Inferior parietal cortex (tissue), 1 donor: ENCODE measurements at regions not wholly inside any gene's neighbourhood (a gene's known extent, or its start where the extent isn't known, plus 50 kb on each side); places are given as distances from the start of the nearest gene placed in this dataset.
"Not testable (repeated sequence)": the region's sequence is repeated elsewhere in the genome, so short reads cannot be mapped to it uniquely, and the experiment has no call there.

ENCODE experiments used
- DNase-seq: peaks from one replicate; pipeline ENCODE4 v3.0.0-alpha.2; 2016; ENCODE audit errors: extremely low spot score

DNA sequence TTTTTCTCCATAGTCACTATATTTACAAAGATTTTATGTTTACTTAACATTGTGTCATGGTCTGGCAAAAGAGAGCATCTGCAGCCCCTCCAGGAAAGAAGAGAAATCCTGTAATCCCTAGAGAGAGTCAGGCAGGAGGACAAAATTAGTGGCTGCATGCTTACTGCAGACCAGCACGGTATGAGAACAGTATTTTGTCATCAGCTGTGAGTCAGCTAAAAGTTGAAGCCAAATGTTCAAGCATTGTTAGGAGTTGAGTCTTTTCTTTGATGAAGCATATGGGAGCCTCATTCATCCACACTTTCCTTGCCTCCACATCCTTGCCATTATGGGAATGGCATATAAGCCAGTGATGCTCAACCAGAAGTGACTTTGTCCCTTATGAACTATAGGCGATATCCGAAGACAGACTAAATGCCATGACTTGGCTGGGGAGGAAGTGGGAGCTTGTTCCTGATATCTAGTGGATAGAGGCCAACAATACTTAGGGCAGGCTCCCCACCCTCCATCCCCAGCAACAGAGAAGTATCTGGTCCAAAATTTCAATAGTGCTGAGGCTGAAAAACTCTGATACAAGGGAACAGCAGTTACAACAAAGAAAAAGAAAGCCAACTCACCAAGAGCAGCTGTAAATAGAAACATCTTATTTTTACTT, 112.0 kb upstream of the OR5AK2 start:
- DNase-seq: no peak

DNA sequence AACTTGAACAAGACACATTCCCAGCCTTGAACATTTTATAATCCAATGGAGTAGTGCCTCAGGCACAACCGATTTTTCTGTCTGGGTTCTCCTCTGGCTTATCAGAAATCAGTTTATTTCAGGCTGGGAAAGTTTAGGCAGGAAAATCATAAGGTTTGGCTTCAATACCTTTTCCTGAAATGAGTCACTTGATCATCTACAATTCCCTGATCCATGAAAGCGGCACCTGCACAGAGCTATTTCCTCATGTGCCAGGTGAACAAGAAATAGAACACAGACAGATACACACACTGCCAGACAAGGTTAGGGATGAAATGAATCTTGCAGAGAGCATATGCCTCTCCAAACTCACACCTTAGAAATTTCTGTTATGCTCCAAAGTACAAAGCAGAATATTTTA, 106.7 kb upstream of the OR9G4 start:
- no peak for DNase-seq

DNA sequence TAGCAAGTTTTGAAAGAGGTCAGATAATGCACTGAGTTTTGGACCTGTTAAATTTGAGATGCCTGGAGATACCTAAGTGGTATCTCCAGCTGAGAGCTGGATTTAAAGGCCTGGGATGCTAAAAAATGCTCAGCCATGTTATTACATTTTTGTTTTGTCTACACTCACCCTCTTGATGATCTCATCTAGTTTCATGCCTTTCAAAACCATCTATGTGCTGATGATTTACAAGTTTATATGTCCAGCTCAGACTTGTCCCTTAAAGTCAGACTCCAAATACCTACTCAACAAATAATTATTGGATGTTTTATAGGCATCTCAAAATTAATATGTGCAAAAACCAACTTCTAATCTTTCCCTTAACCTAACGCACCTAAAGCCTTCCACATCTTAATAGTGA, 103.6 kb upstream of the OR9G4 start:
- DNase-seq: no peak

DNA sequence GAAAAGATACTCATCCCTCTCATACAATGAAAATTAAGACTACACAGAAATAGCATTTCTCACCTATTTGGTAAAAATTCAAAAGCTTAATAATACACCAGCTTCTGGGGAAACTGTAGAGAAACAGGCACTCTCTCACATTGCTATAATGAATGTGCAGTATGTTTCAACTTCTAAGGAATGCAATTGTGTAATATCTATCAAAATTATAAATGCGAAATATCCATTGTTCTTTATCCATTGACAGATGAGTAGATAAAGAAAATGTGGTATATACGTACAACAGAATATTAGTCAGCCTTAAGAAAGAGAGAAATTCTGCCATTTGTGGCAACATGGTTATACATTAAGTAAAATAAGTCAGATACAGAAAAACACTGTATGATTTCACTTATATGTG, 101.4 kb upstream of the OR9G4 start:
- no peak for DNase-seq

DNA sequence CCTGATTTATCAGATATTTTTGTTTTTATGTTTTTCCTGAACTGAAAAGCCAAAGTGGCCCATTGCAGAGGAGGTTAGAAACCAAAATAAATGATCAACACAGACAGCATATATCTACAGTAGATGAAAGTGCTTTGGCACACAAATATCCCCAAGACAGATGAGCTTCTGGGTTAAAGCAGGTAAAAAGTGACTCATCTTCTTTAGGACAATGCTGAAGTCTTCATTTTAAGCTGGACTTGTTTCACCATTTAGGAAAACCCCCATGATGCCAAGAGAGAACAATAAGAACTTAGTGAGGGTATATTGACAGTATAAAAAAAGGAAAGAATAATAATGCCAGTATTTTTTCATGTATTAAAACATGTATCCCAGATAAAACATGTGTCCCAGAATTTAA, 100.8 kb upstream of the OR9G4 start:
- DNase-seq: no peak

DNA sequence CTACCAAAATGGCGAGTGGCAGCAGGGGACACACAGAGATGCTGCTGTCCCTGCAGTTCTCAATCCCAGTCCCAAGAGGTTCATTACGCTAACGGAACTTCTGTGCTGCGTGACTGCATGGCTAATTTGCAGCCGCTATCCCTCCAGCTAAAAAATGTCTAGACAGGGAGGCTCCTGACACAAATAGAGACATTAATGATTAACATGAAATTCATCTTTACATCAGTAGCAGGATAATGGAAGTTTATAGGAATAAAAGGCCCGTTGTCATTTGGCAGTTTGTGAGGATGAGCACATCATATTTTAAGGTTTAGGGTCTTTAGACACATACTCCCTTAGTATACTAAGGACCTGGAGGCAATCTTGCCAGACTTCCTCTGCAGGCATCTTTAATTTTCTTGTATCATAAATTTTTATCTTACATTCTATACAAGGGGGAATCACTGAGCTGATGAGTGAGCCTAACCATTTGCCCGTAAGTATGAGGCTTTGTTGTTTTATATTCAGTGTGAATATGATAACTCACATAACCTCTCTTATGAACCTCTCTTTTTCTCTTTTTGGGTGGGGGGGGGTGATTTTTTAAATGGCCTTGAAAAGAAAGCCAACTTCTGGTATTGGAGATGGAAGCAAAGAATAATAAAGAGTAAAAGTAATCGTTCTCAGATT, 99.8 kb upstream of the OR9G4 start:
- no peak for DNase-seq

DNA sequence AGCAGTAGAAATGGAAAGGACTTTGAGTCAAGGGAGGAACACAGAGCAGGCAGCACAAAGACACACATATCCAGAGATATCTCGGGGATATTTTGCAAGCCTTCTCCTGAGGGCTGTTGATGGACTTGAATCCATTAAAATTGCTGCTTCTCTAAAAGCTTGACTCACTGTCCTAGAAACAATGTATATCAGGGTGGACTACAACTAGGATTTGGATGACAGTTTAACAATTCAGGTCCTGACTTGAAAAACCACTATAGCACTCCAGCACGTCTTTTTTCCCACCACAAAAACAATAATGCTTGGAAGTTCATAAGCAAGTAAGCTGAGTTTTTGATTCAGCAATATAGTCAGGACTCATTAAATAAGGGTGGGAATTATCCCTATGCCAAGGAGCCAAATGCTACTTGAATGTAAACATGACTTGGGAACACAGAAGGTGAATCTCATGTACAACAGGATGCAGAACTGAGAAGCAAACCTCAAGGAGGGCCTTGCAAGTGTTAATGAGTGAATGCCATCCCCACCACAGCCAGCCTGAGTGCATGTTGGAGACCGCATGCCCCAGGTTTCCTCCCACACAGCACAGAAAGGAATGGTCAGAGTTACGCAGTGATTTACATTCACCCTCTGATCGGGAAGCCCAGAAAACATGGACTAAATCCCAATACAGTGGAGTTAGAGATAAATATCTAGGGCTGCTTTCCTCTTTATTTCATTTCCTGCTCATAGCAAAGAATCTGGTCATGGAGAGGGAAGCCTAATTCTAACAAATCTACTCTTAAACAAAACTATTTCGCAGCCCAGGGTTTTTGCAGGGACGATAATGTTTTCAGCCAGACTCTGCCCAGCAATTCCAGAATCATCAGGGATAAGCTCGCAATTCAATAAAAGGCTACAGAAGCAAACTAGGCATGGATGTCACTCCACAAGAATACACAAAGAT, 98.4 kb upstream of the OR9G4 start:
- DNase-seq: no peak

DNA sequence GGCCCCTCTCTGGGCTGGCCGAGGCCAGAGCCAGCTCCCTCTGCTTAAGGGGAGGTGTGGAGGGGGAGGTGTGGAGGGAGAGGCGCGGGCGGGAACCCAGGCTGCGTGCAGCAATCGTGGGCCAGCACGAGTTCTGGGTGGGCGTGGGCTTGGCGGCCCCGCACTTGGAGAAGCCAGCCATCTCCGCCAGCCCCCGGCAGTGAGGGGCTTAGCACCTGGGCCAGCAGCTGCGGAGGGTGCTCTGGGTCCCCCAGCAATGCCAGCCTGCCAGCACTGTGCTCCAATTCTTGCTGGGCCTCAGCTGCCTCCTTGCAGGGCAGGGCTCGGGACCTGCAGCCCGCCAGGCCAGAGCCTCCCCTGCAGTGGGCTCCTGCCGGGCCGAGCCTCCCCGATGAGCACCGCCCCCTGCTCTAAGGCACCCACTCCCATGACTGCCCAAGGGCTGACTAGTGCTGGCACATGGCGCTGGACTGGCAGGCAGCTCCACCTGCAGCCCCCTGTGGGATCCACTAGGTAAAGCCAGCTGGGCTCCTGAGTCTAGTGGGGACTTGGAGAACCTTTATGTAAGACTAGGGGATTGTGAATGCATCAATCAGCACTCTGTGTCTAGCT, 96.7 kb upstream of the OR9G4 start:
- no peak for DNase-seq

DNA sequence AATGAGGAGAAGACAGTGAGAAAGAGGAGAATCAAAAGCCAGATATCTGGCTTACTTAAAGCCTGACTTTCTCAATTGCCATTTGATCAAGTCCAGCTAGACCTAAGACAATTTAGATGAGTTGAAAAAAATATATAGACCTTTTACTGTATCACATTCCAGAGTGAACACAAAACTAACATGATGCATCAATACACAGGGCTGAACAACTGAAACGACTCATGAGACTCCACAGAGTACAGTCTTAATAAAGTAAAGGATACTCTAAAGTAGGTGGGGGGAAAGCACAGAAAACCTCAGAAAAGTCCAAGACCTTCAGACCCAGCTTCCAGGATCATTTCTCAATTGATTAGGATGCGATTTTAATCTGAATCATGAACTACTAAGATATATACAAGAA, 95.3 kb upstream of the OR9G4 start:
- no peak for DNase-seq

DNA sequence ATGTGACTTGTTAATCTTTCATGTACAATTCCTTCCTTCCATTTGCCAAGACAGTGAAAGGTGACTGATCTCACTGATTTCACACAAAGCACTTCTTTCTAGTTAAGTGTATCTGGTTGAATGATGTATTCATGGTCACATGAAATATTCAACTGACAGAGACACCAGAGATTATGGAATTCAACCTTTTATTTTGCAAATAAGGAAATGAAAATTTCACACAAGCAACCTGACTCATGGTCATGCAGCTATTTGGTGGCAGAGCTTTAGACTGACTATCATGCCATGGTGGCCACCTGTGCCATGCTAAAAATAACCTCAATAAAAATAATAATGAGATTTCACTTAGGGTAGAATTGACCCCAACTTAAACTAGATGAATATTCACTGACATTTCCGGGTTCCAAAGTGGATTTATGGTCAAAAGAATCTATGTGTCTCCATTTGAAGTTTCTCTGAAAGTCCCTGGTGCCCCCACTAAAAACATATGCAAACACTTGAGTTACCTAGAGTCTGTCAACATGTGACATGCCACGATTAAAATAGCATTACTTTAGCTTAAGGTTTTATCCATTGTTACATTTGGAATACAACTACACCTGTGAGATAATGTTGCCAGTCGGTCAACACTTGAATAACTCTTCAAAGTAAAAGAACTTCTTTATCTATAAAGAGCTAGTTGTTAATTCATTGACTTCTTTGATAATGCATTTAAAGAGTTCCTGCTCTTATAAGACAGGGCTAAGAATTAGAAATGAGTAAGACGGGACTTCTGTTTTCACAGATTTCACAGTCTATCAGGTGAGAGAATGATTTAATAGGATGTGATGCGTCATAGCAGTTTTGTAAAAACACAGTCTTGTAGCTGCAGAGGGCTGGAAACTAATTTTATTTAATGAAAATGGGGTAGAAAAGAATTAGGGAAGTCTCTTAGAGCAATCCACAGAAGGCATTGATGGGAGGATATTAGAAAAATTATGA, 94.6 kb upstream of the OR9G4 start:
- no peak for DNase-seq

DNA sequence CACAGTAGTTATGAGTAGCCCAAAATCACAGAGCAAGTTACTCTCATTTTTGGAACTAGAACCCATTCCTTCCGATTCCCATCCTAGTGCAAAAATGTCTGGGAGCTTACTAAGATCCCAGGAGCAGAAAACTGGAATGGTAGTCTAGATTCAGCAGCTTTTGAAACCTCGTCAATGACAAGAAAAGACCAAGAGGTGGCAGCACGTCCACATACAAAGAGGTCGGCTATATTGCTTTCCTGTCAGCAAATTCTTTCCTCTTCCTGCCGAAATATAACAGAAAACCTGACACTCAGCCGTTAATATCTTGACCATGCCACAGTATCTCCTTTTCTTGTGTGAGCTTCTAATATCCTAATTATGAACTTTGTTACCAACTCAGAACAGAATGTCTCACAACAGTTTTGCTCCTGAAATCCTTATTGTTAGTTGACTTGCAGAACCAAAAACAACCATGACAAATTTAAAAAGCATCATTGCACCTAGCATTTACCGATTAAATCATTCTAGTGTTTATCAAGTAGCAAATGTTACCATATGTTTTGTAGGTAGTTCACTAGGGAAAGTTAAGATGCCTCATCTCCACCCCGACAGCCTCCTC, 92.8 kb upstream of the OR9G4 start:
- peak; percentile 79 for DNase-seq

DNA sequence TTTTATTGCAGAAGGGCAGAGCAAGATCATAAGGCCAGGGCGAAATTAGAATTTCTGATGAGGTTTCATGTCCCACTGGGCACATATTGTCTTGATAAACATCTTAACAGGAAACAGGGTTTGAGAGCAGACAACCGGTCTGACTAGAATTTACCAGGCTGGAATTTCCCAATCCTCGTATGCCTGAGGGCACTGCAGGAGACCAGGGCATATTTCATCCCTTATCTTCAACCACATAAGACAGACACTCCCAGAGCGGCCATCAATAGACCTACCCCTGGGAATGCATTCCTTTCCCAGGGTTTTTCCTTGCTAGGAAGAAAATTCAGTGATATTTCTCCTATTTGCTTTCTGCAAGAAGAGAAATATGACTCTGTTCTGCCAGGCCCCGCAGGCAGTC, 78.9 kb upstream of the OR9G4 start:
- DNase-seq: not testable (repeated sequence)

DNA sequence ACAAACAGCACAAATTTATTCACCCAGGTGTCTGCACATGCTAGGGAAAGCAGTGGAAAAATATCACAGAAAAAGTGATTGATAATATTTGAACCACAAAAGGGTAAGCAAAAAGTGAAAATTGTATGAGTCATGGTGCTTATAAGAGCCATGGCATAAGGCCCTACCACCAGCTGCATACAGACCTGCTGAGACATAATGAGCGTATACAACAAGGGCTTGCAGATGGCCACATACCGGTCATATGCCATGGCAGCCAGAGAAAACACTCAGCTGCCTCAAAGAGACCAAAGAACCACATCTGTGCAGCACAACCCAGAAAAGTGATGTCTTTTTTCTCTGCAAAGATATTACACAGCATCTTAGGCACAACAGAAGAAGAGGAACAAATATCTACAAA, 71.4 kb upstream of the OR9G4 start:
- no peak for DNase-seq

DNA sequence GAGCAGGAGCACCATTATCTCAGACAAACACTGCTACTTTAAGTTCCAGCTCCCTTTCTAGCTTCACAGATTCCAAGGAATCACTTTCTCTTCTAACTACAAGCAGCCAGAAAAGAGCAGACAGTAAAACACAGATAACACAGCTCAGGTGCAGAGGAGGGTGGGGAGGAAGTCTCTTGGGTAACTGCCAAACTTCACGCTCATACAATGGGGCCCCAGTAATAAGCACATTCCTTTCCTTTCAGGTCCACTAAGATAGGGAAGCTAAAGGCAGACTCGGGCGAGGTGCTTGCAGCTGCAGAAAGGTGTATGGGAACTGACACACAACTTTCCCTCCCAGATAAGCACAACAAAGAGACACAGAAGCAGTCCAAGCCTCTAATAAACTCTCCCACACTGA, 69.2 kb upstream of the OR9G4 start:
- DNase-seq: no peak

DNA sequence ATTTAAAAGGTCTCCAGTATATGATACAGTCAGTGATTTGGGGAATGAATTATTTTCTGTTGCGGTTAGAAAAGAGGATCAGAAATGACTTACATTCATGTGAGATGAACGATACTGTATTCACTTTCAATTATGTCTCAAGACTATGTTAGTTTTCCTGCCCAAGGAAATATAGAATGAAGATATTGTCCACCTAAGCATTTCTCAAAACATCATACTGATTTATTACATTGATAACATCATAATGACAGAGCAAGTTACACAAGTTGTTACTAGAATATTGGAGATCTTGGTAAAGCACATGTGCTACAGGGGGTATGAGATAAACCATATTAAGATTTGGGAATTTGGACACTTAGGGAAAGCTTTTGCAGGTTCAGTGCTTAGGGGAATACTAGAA, 67.8 kb upstream of the OR9G4 start:
- DNase-seq: no peak

DNA sequence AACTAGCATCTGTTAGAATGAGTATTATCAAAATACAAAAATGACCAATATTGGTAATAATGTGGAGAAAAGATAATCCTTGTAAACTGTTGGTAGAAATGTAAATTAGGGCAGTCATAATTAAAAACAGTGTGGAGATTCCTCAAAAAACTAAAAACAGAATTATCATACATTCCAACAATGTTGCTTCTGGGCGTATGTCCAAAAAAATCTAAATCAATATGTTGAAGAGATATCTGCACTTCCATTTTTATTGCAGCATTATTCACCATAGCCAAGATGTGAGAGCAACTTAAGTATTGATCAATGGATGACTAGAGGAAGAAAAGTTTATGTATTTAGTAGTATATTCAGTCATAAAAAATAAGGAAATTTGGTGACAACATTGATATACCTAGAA, 59.8 kb upstream of the OR9G4 start:
- DNase-seq: peak; percentile 8

DNA sequence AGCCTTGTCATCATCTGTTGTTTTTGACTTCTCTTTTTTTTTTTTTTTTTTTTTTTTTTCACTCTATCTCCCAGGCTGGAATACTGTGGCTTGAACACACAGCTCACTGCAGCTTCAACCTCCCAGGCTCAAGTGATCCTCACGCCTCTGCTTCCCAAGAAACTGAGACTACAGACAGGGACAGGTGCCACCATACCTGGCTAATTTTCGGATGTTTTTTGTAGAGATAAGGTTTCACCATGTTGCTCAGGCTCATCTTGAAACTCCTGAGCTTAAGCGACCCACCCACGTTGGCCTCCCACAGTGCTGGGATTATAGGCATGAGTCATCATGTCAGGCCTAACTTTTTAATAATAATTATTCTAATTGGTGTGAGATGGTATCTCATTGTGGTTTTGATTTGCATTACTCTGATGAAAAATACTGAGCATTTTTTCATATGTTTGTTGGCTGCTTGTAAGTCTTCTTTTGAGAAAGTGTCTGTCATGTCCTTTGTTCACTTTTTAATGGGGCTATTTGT, 51.3 kb upstream of the OR9G4 start:
- DNase-seq: no peak
